ENCODE measurements at regions not wholly inside any gene's neighbourhood (a gene's known extent, or its start where the extent isn't known, plus 50 kb on each side); places are given as distances from the start of the nearest gene placed in this dataset.

DNA sequence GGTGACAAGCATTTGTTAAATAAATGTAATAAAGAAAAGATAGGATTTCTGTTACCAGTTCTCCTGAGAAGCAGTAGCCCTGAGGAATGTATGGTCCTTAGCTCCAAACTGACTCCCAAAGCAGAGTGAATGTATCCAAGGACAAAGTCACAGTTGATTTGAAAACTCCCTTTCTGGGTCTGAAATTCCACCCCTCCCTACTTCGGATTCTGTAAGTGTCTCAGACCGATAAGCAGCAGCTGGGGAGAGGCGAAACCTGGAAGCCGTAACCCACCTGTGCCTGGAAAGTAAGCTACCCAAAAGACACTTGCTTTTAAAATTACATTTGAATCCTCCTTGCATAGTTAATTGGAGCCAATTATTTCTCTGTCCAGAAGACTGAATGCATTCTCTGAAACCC lies 122.9 kb upstream of the FRMD4A start:
- FAIRE-seq (no peak), DNase-seq (peak in 3 of 5 donors; percentile 17 to 37 (median 32))
- no peak for TF ChIP-seq CTCF (IDR thresholded peaks at IDR 0.05; ENCODE audit: borderline replicate concordance, extremely low read depth, insufficient read depth)
- Histone ChIP-seq H3K9ac (ENCODE audit: low read length in 3 of 3) (no peak overlapping the region), H3K27ac (ENCODE audit: low read depth in 2 of 2, low read length in 2 of 2) (no peak overlapping the region), H3K4me1 (ENCODE audit: control insufficient read depth in 2 of 3, insufficient read depth in 2 of 3, low read depth in 1 of 3, low read length in 3 of 3) (no peaks in the 10 kb centered on the region), H3K27me3 (ENCODE audit: control insufficient read depth, insufficient read depth, low read length) (no peaks in the 10 kb centered on the region), H3K4me3 (ENCODE audit: low read length in 3 of 3) (no peak overlapping the region), H3K9me3 (ENCODE audit: control insufficient read depth in 2 of 3, insufficient read depth in 1 of 3, low read length in 3 of 3) (peaks cover 0 to 3% (median 0%) of the 10 kb centered on the region in 3 donors), H3K36me3 (ENCODE audit: control insufficient read depth in 2 of 3, insufficient read depth in 3 of 3, low read length in 3 of 3) (peaks cover 0 to 3% (median 0%) of the 10 kb centered on the region in 3 donors)
- intact Hi-C loops (cut with DNase I): no loop called here

DNA sequence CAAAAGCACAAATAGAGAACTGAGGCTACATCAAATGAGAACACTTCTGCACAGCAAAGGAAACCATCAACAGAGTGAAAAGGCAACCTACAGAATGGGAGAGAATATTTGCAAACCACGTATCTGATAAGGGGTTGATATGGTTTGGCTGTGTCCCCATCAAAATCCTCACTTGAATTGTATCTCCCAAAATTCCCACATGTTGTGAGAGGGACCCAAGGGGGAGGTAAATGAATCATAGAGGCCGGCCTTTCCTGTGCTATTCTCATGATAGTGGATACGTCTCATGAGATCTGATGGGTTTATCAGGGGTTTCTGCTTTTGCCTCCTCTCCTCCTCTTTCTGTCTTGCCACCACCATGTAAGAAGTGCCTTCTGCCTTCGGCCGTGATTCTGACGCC lies 120.6 kb upstream of the FRMD4A start:
- intact Hi-C loops (cut with DNase I): no loop called here
- Histone ChIP-seq H3K36me3 (ENCODE audit: control insufficient read depth in 2 of 3, insufficient read depth in 3 of 3, low read length in 3 of 3) (peaks cover 0 to 3% (median 0%) of the 10 kb centered on the region in 3 donors), H3K9me3 (ENCODE audit: control insufficient read depth in 2 of 3, insufficient read depth in 1 of 3, low read length in 3 of 3) (peaks cover 0 to 3% (median 0%) of the 10 kb centered on the region in 3 donors), H3K4me3 (ENCODE audit: low read length in 3 of 3) (no peak overlapping the region), H3K27ac (ENCODE audit: low read depth in 2 of 2, low read length in 2 of 2) (no peak overlapping the region), H3K4me1 (ENCODE audit: control insufficient read depth in 2 of 3, insufficient read depth in 2 of 3, low read depth in 1 of 3, low read length in 3 of 3) (no peaks in the 10 kb centered on the region), H3K9ac (ENCODE audit: low read length in 3 of 3) (no peak overlapping the region), H3K27me3 (ENCODE audit: control insufficient read depth, insufficient read depth, low read length) (no peaks in the 10 kb centered on the region)
- no peak for TF ChIP-seq CTCF (IDR thresholded peaks at IDR 0.05; ENCODE audit: borderline replicate concordance, extremely low read depth, insufficient read depth)
- DNase-seq (no peak), FAIRE-seq (no peak)

GRCh38 chr10:14450041-14450491 lies 119.3 kb upstream of the FRMD4A start:
- no peak for TF ChIP-seq CTCF (IDR thresholded peaks at IDR 0.05; ENCODE audit: borderline replicate concordance, extremely low read depth, insufficient read depth)
- H3K9ac ChIP-seq (ENCODE audit: low read length in 3 of 3): no peak overlapping the region
- DNase-seq: no peak
- peaks cover 0 to 3% (median 0%) of the 10 kb centered on the region in 3 donors for H3K36me3 ChIP-seq (ENCODE audit: control insufficient read depth in 2 of 3, insufficient read depth in 3 of 3, low read length in 3 of 3)
- H3K27ac ChIP-seq (ENCODE audit: low read depth in 2 of 2, low read length in 2 of 2): no peak overlapping the region
- no peak overlapping the region for H3K4me3 ChIP-seq (ENCODE audit: low read length in 3 of 3)
- FAIRE-seq: no peak
- no peaks in the 10 kb centered on the region for H3K4me1 ChIP-seq (ENCODE audit: control insufficient read depth in 2 of 3, insufficient read depth in 2 of 3, low read depth in 1 of 3, low read length in 3 of 3)
- no peaks in the 10 kb centered on the region for H3K27me3 ChIP-seq (ENCODE audit: control insufficient read depth, insufficient read depth, low read length)
- intact Hi-C loops (cut with DNase I): no loop called here
- peaks cover 0 to 3% (median 2%) of the 10 kb centered on the region in 3 donors for H3K9me3 ChIP-seq (ENCODE audit: control insufficient read depth in 2 of 3, insufficient read depth in 1 of 3, low read length in 3 of 3)

DNA sequence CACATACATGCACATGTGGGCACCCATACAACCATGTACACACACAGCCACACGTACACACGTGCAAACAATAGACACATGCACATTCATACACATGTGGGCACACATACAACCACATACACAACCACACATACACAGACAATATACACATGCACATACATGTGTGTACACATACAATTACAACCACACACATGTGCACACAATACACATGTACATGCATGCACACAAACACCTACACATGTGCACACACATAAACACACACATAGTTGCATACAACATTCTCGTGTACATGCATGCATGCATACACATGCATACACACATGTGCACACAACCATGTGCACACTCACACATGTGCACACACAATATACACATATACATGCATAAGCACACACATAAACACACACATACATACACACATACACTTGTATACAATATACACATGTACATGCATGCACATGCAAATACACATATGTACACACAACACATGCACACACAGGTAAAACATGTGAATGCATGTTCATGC lies 118.6 kb upstream of the FRMD4A start:
- DNase-seq (no peak), FAIRE-seq (no peak)
- intact Hi-C loops (cut with DNase I): no loop called here
- Histone ChIP-seq H3K36me3 (ENCODE audit: control insufficient read depth in 2 of 3, insufficient read depth in 3 of 3, low read length in 3 of 3) (peaks cover 0 to 3% (median 0%) of the 10 kb centered on the region in 3 donors), H3K4me3 (ENCODE audit: low read length in 3 of 3) (peak overlapping the region in 1 of 3 donors; percentile 13), H3K27me3 (ENCODE audit: control insufficient read depth, insufficient read depth, low read length) (no peaks in the 10 kb centered on the region), H3K9ac (ENCODE audit: low read length in 3 of 3) (no peak overlapping the region), H3K9me3 (ENCODE audit: control insufficient read depth in 2 of 3, insufficient read depth in 1 of 3, low read length in 3 of 3) (peaks cover 0 to 3% (median 2%) of the 10 kb centered on the region in 3 donors), H3K27ac (ENCODE audit: low read depth in 2 of 2, low read length in 2 of 2) (no peak overlapping the region), H3K4me1 (ENCODE audit: control insufficient read depth in 2 of 3, insufficient read depth in 2 of 3, low read depth in 1 of 3, low read length in 3 of 3) (no peaks in the 10 kb centered on the region)
- no peak for TF ChIP-seq CTCF (IDR thresholded peaks at IDR 0.05; ENCODE audit: borderline replicate concordance, extremely low read depth, insufficient read depth)
